Loucy (cell line): ENCODE measurements at regions not wholly inside any gene's neighbourhood (a gene's known extent, or its start where the extent isn't known, plus 50 kb on each side); places are given as distances from the start of the nearest gene placed in this dataset.

Source experiments
- H2AFZ ChIP-seq: fragments of 200-600 bp; sonication (generic); 2 replicates; pipeline ENCODE4 v1.6.0; 2016; ENCODE audit warnings: antibody characterized with exemption, mild to moderate bottlenecking, low read length, moderate library complexity
- H3F3A ChIP-seq: fragments of 200-600 bp; 2 replicates; pipeline ENCODE4 v1.6.0; 2016; ENCODE audit warnings: antibody characterized with exemption, low read depth, mild to moderate bottlenecking
- H3K27me3 ChIP-seq: fragments of 200-600 bp; sonication (generic); 2 replicates; pipeline ENCODE4 v1.6.1; 2014; ENCODE audit warnings: low read length, mild to moderate bottlenecking; ENCODE audit not compliant: insufficient read depth, poor library complexity, severe bottlenecking
- H3K36me3 ChIP-seq: fragments of 200-600 bp; sonication (generic); 2 replicates; pipeline ENCODE4 v1.6.1; 2016; ENCODE audit warnings: low read length; ENCODE audit not compliant: insufficient read depth
- H3K4me1 ChIP-seq: fragments of 200-600 bp; sonication (generic); 2 replicates; pipeline ENCODE4 v1.5.1; 2014; ENCODE audit warnings: low read length, mild to moderate bottlenecking; ENCODE audit not compliant: insufficient read depth, poor library complexity, severe bottlenecking
- H3K4me2 ChIP-seq: fragments of 200-600 bp; sonication (generic); 2 replicates; pipeline ENCODE4 v1.6.0; 2014; ENCODE audit warnings: antibody characterized with exemption, low read length, low read depth, mild to moderate bottlenecking; ENCODE audit not compliant: poor library complexity, severe bottlenecking
- H3K4me3 ChIP-seq: fragments of 200-600 bp; sonication (generic); 2 replicates; pipeline ENCODE4 v1.5.1; 2014; ENCODE audit warnings: low read length, mild to moderate bottlenecking, mixed read lengths; ENCODE audit not compliant: poor library complexity, severe bottlenecking
- H3K79me2 ChIP-seq: fragments of 200-600 bp; sonication (generic); 2 replicates; pipeline ENCODE4 v1.6.1; 2014; ENCODE audit warnings: low read length; ENCODE audit not compliant: insufficient read depth
- H3K9ac ChIP-seq: fragments of 200-600 bp; sonication (generic); 2 replicates; pipeline ENCODE4 v1.6.0; 2014; ENCODE audit warnings: mild to moderate bottlenecking, low read depth, low read length, moderate library complexity; ENCODE audit not compliant: poor library complexity, severe bottlenecking
- H3K9me2 ChIP-seq: fragments of 200-600 bp; sonication (generic); replicated peaks from 2 replicates; pipeline ENCODE4 v1.6.1; 2016; ENCODE audit warnings: low read depth, low read length, mixed read lengths
- H3K9me3 ChIP-seq: fragments of 200-600 bp; sonication (generic); 2 replicates; pipeline ENCODE4 v1.6.1; 2014; ENCODE audit warnings: mild to moderate bottlenecking, antibody characterized with exemption, low read length, low read depth; ENCODE audit not compliant: insufficient read depth
- H4K20me1 ChIP-seq: fragments of 200-600 bp; sonication (generic); 2 replicates; pipeline ENCODE4 v1.6.0; 2014; ENCODE audit warnings: antibody characterized with exemption, low read length, mild to moderate bottlenecking; ENCODE audit not compliant: insufficient read depth, poor library complexity, severe bottlenecking
- CTCF ChIP-seq: fragments of 200-600 bp; sonication (generic); conservative IDR thresholded peaks from 2 replicates; pipeline ENCODE4 v1.5.1; 2014; ENCODE audit warnings: mild to moderate bottlenecking, antibody characterized with exemption, low read length
- EZH2phosphoT487 ChIP-seq: fragments of 200-600 bp; IDR thresholded peaks from 2 replicates; pipeline ENCODE4 v1.6.1; 2018; ENCODE audit warnings: antibody characterized with exemption, mild to moderate bottlenecking, moderate library complexity, borderline replicate concordance

- Histone ChIP-seq H3K4me1 (no peaks in the 10 kb centered on the region), H3K9me2 (no peaks in the 10 kb centered on the region), H3K27me3 (no peaks in the 10 kb centered on the region), H2AFZ (no peak overlapping the region), H3K9me3 (no peaks in the 10 kb centered on the region), H3K79me2 (no peaks in the 10 kb centered on the region), H4K20me1 (no peaks in the 10 kb centered on the region), H3K4me3 (no peak overlapping the region), H3F3A (no peaks in the 10 kb centered on the region), H3K36me3 (no peaks in the 10 kb centered on the region), H3K9ac (no peak overlapping the region), H3K4me2 (no peak overlapping the region)
- TF ChIP-seq EZH2phosphoT487 = no peak
- TF ChIP-seq CTCF = no peak
Observed at GRCh38 chr5:15070907-15071306, 199.3 kb upstream of the ANKH start.

DNA sequence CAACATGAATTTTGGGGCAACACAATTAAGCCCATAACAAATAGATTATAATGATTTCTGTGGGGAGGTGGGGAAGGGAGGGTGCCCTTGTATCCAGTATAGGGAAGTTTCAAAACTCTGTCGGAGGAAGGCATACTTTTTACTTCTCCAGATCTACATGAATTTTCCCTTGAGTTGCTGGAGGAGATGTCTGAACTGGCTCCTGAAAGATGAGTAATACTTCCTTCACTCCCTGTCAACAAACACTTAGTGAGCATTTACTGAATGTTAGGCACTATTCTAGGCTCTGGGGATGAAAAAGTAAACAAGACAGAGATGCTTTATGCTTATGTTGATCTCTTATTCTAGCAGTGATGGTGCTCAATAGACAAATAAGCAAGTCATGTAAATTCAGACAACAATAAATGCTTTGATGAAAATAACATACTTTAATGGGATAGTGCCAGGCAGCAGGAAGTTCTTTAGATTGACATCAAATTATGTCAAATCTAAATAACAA lies 197.9 kb upstream of the ANKH start:
- TF ChIP-seq CTCF (no peak), EZH2phosphoT487 (no peak)
- H3F3A ChIP-seq = no peaks in the 10 kb centered on the region
- no peak overlapping the region for H3K4me3 ChIP-seq
- H3K4me1 ChIP-seq = no peaks in the 10 kb centered on the region
- no peaks in the 10 kb centered on the region for H4K20me1 ChIP-seq
- no peak overlapping the region for H3K4me2 ChIP-seq
- no peaks in the 10 kb centered on the region for H3K27me3 ChIP-seq
- H2AFZ ChIP-seq = no peak overlapping the region
- no peaks in the 10 kb centered on the region for H3K36me3 ChIP-seq
- H3K9ac ChIP-seq = no peak overlapping the region
- H3K9me3 ChIP-seq = no peaks in the 10 kb centered on the region
- H3K79me2 ChIP-seq = no peaks in the 10 kb centered on the region
- no peaks in the 10 kb centered on the region for H3K9me2 ChIP-seq

DNA sequence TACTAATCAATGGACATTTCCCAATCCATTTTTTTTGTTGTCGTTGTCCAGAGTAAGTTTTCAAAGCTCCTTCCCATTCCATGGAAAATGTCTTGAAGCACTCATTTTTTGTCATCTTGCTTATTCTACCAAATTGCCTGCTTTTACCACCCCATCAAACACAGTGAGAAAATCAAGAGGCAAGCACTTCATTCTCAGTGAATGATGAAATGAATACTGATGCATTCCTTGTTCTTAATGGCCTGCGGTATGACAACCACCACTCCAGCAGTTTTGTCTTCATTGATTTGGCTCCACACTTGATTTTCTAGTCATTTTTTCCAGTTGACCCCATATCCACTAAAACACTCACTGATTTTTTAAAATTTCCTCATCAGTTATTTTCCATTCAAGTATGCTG lies 193.5 kb upstream of the ANKH start:
- H3K4me1 ChIP-seq = no peaks in the 10 kb centered on the region
- no peaks in the 10 kb centered on the region for H3K27me3 ChIP-seq
- H3K9ac ChIP-seq = no peak overlapping the region
- H3K4me2 ChIP-seq = no peak overlapping the region
- H4K20me1 ChIP-seq = no peaks in the 10 kb centered on the region
- no peak overlapping the region for H3K4me3 ChIP-seq
- H3K9me2 ChIP-seq = no peaks in the 10 kb centered on the region
- no peaks in the 10 kb centered on the region for H3K79me2 ChIP-seq
- TF ChIP-seq CTCF = no peak
- no peak for TF ChIP-seq EZH2phosphoT487
- no peaks in the 10 kb centered on the region for H3K36me3 ChIP-seq
- no peak overlapping the region for H2AFZ ChIP-seq
- no peaks in the 10 kb centered on the region for H3F3A ChIP-seq
- no peaks in the 10 kb centered on the region for H3K9me3 ChIP-seq
